Brain microvascular endothelial cell (primary cell): ENCODE measurements at regions not wholly inside any gene's neighbourhood (a gene's known extent, or its start where the extent isn't known, plus 50 kb on each side); places are given as distances from the start of the nearest gene placed in this dataset.

Source experiments
- DNase-seq: peaks from one replicate; pipeline ENCODE4 v3.0.0-alpha.2; 2020
- H3K27ac ChIP-seq: fragments of 250-450 bp; sonication (Bioruptor Pico); 2 replicates; pipeline ENCODE4 v1.5.1; 2020; ENCODE audit warnings: mild to moderate bottlenecking, moderate library complexity
- H3K27me3 ChIP-seq: fragments of 250-450 bp; sonication (Bioruptor Pico); replicated peaks from 2 replicates; pipeline ENCODE4 v1.5.1; 2020; ENCODE audit warnings: mild to moderate bottlenecking
- H3K36me3 ChIP-seq: fragments of 250-450 bp; sonication (Bioruptor Pico); replicated peaks from 2 replicates; pipeline ENCODE4 v1.5.1; 2020; ENCODE audit warnings: mild to moderate bottlenecking
- H3K4me3 ChIP-seq: 2 replicates; pipeline ENCODE4 v1.5.1; 2011; ENCODE audit warnings: low read depth, mild to moderate bottlenecking, control low read depth, low read length, moderate library complexity
- in situ Hi-C: cut with HindIII; loops from 2 replicates; pipeline ENCODE4 v1.10.0; 2017; ENCODE audit warnings: low sequenced_read_pairs, low pct_ligation_motif_present
- TF ChIP-seq, protein P1 (sequence below): IDR thresholded peaks from 2 replicates; pipeline ENCODE4 v1.5.1; 2011; ENCODE audit warnings: low read depth, mild to moderate bottlenecking, moderate library complexity, low read length, control low read depth, inconsistent platforms; ENCODE audit errors: missing control alignments

DNA sequence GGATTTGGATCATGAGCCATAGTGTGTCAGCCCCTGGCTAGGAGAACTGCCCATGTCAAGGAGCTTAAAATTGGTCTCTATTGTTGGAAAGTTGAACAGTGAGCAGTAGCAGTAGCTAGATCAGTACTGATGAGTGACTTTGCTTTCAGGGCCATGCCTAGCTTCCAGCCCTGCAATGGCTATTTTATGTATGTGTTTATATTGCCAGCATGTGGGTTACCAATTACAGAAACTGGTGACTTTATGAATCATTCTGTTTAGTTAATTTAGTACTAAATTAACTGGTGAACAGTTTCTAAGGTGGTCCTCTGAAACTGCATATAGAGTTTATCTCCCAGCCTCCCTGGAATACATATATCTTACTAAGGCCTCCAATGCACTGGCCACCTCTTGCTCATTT is 908.1 kb upstream of the ALCAM start:
- Histone ChIP-seq H3K36me3 (no peaks in the 10 kb centered on the region), H3K27ac (no peak overlapping the region), H3K27me3 (no peaks in the 10 kb centered on the region), H3K4me3 (no peak overlapping the region)
- TF ChIP-seq, protein P1, sequence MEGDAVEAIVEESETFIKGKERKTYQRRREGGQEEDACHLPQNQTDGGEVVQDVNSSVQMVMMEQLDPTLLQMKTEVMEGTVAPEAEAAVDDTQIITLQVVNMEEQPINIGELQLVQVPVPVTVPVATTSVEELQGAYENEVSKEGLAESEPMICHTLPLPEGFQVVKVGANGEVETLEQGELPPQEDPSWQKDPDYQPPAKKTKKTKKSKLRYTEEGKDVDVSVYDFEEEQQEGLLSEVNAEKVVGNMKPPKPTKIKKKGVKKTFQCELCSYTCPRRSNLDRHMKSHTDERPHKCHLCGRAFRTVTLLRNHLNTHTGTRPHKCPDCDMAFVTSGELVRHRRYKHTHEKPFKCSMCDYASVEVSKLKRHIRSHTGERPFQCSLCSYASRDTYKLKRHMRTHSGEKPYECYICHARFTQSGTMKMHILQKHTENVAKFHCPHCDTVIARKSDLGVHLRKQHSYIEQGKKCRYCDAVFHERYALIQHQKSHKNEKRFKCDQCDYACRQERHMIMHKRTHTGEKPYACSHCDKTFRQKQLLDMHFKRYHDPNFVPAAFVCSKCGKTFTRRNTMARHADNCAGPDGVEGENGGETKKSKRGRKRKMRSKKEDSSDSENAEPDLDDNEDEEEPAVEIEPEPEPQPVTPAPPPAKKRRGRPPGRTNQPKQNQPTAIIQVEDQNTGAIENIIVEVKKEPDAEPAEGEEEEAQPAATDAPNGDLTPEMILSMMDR: no peak
- in situ Hi-C loops: no loop called here
- DNase-seq: no peak

DNA sequence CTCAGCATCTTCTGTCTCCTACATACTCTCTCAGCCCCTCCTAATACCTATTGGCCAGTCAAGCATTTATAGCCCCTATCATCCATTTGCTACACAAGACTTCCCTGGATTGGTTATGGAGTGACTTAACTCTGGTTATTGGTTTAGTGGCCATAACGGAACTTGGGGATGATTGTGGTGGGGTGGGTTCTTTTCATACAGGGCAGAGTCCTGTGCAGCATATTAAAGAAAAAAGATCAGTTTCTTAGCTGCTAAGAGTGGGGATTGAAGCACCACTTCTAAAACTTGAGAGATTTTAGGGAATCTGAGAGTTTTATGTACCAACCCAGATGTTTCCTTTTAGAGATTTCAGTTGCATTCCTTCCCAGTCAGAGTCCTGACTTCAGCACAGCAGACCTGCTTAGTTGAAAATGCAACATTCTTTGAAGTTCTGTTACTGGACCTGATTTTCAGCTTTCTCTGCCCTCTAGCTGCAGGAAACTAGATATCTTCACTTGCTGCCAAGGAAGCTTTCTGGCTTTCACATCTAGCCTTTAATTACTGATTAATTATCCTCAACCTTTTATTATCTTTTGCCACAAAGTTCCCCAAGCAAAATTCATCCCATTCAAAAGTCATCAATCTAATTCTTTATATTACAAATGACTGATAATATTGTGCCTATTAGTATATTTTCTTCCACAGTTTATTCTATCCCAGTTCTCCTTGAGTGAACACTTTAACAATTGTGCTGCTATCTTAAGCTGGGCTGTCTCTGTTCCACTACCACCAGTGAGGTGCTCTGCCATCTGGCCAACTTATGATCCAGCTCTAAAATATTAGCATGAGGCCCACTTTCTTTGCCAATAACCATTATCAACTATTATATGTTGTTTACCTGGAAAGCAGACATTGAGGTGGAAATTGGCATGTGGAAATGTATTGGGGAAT is 906.0 kb upstream of the ALCAM start:
- H3K4me3 ChIP-seq: no peak overlapping the region
- H3K27ac ChIP-seq: no peak overlapping the region
- in situ Hi-C loops: no loop called here
- TF ChIP-seq, protein P1: peak; percentile 62
- DNase-seq: peak; percentile 11
- H3K36me3 ChIP-seq: no peaks in the 10 kb centered on the region
- no peaks in the 10 kb centered on the region for H3K27me3 ChIP-seq

DNA sequence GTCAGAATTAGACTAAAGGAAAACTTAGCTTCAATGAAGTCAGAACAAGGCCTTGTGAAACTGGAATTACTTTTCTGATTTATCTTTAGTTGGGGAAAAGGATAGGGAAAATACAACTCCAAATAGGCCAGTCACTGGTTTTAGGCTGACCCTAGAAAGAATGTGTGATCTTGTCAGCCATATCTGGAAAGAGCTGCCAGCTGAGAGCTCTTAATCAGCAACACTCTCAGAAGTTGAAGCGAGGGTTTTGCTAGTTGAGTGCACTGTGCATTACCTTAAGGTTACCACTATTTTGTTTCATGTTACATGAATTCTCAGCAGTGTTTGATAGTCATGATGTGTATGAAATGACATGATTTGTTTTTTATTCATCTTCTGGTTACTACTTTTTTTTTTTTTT is 905.3 kb upstream of the ALCAM start:
- no peak overlapping the region for H3K4me3 ChIP-seq
- DNase-seq: no peak
- in situ Hi-C loops: no loop called here
- H3K27ac ChIP-seq: no peak overlapping the region
- no peaks in the 10 kb centered on the region for H3K36me3 ChIP-seq
- TF ChIP-seq, protein P1: no peak
- no peaks in the 10 kb centered on the region for H3K27me3 ChIP-seq

DNA sequence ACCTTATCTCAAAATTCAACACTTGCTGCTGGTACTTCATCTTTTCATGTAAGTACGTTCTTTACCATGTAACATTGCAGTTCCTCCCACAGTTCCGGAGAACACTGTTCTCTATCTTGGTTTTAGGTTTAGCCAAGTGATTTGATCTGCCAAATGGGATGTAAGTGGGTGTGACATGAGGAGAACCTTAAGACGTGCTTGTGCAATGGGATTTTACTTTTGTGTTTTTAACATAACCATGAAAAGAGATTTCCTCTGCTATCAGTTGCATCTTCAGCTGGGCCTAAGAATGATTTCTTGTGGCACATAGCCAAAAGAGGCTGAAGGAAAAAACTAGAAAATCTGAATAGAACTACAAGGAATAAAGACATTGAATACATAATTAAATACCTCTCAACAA is 894.5 kb upstream of the ALCAM start:
- Histone ChIP-seq H3K27ac (no peak overlapping the region), H3K36me3 (no peaks in the 10 kb centered on the region), H3K27me3 (no peaks in the 10 kb centered on the region), H3K4me3 (no peak overlapping the region)
- TF ChIP-seq, protein P1: no peak
- DNase-seq: no peak
- in situ Hi-C loops: no loop called here

DNA sequence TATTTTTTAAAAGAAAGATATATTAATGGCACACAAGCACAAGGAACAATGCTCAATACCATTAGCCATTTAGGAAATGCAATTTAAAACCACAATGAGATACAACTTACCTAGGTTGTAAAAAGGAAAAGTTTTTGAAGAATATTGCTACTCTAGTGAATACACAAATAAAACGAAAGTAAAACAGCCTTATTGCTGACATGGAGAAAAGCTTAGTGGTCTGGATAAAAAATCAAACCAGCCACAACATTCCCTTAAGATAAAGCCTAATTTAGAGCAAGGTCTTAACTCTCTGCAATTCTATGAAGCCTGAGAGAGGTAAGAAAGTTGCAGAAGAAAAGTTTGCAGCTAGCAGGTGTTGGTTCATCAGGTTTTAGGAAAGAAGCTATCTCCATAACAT is 892.7 kb upstream of the ALCAM start:
- TF ChIP-seq, protein P1: no peak
- in situ Hi-C loops: no loop called here
- no peak for DNase-seq
- Histone ChIP-seq H3K4me3 (no peak overlapping the region), H3K36me3 (no peaks in the 10 kb centered on the region), H3K27ac (no peak overlapping the region), H3K27me3 (no peaks in the 10 kb centered on the region)
